OCI-LY7 (cell line): ENCODE measurements at regions not wholly inside any gene's neighbourhood (a gene's known extent, or its start where the extent isn't known, plus 50 kb on each side); places are given as distances from the start of the nearest gene placed in this dataset.
"Not testable (repeated sequence)": the region's sequence is repeated elsewhere in the genome, so short reads cannot be mapped to it uniquely, and the experiment has no call there.

Source experiments
- BruUV-seq: library from RNA; stranded (reverse); fragments of 400-500 nt; replicated peaks from 2 replicates; lab custom pipeline; 2021; lab: Mats Ljungman, UMichigan
- CTCF ChIA-PET: fragments of 300-600 bp; sonication (Branson Sonifier 250); formaldehyde crosslinking; loops from one replicate; lab custom pipeline; 2022; ENCODE audit warnings: antibody characterized with exemption; ENCODE audit not compliant: unreplicated experiment; lab: Charles Lee
- POLR2A ChIA-PET: fragments of 300-600 bp; sonication (Branson Sonifier 250); formaldehyde crosslinking; loops from one replicate; lab custom pipeline; 2022; ENCODE audit warnings: antibody characterized with exemption; lab: Charles Lee
- DNase-seq: peaks from one replicate; pipeline ENCODE4 v3.0.0-alpha.2; 2015; ENCODE audit warnings: low spot score
- H2AFZ ChIP-seq: fragments of 200-600 bp; sonication (generic), shearing (Covaris generic); 2 replicates; pipeline ENCODE4 v1.6.1; 2014; ENCODE audit warnings: mild to moderate bottlenecking, antibody characterized with exemption, low read length, moderate library complexity
- H3K27ac ChIP-seq: fragments of 200-600 bp; sonication (generic); 2 replicates; pipeline ENCODE4 v1.5.1; 2014; ENCODE audit warnings: mixed run types, low read depth, mild to moderate bottlenecking, moderate library complexity, low read length, inconsistent platforms; ENCODE audit not compliant: poor library complexity, severe bottlenecking
- H3K36me3 ChIP-seq: fragments of 200-600 bp; sonication (generic); 2 replicates; pipeline ENCODE4 v1.6.1; 2014; ENCODE audit warnings: mild to moderate bottlenecking, antibody characterized with exemption, low read length, moderate library complexity, mixed read lengths; ENCODE audit not compliant: insufficient read depth
- H3K4me1 ChIP-seq: fragments of 200-600 bp; sonication (generic); 2 replicates; pipeline ENCODE4 v1.5.1; 2014; ENCODE audit warnings: mild to moderate bottlenecking, low read length; ENCODE audit not compliant: insufficient read depth, poor library complexity, severe bottlenecking
- H3K4me2 ChIP-seq: fragments of 200-600 bp; sonication (generic); 2 replicates; pipeline ENCODE4 v1.6.1; 2014; ENCODE audit warnings: mild to moderate bottlenecking, low read length
- H3K4me3 ChIP-seq: fragments of 200-600 bp; sonication (generic); 2 replicates; pipeline ENCODE4 v1.5.1; 2014; ENCODE audit warnings: mild to moderate bottlenecking, low read depth, low read length; ENCODE audit not compliant: poor library complexity, severe bottlenecking
- H3K79me2 ChIP-seq: fragments of 200-600 bp; sonication (generic); 2 replicates; pipeline ENCODE4 v1.6.1; 2016; ENCODE audit warnings: low read depth, mild to moderate bottlenecking, low read length, moderate library complexity, mixed read lengths; ENCODE audit not compliant: insufficient read depth
- H3K9me2 ChIP-seq: fragments of 200-600 bp; sonication (generic); 2 replicates; pipeline ENCODE4 v1.6.1; 2016; ENCODE audit warnings: mild to moderate bottlenecking, low read length, mixed read lengths; ENCODE audit not compliant: insufficient read depth
- H3K9me3 ChIP-seq: fragments of 200-600 bp; sonication (generic); 2 replicates; pipeline ENCODE4 v1.6.1; 2014; ENCODE audit warnings: mild to moderate bottlenecking, mixed run types, low read length, mixed read lengths
- H4K20me1 ChIP-seq: fragments of 200-600 bp; sonication (generic); 2 replicates; pipeline ENCODE4 v1.6.1; 2014; ENCODE audit warnings: mild to moderate bottlenecking, antibody characterized with exemption, low read length, moderate library complexity, mixed read lengths; ENCODE audit not compliant: insufficient read depth
- CTCF ChIP-seq: fragments of 200-600 bp; sonication (generic); conservative IDR thresholded peaks from 2 replicates; pipeline ENCODE4 v1.5.1; 2014; ENCODE audit warnings: mild to moderate bottlenecking, antibody characterized with exemption, low read length, moderate library complexity, mixed read lengths
- EZH2phosphoT487 ChIP-seq: fragments of 200-600 bp; sonication (generic); IDR thresholded peaks from 2 replicates; pipeline ENCODE4 v1.6.1; 2018; ENCODE audit warnings: low read depth, borderline replicate concordance, mild to moderate bottlenecking, mixed run types, antibody characterized with exemption, low read length, moderate library complexity, mixed read lengths
- intact Hi-C: fragments of 100-400 bp; cut with micrococcal nuclease; formaldehyde crosslinking; loops from one replicate; pipeline ENCODE4 v1.10.0; 2022; ENCODE audit not compliant: unreplicated experiment

DNA sequence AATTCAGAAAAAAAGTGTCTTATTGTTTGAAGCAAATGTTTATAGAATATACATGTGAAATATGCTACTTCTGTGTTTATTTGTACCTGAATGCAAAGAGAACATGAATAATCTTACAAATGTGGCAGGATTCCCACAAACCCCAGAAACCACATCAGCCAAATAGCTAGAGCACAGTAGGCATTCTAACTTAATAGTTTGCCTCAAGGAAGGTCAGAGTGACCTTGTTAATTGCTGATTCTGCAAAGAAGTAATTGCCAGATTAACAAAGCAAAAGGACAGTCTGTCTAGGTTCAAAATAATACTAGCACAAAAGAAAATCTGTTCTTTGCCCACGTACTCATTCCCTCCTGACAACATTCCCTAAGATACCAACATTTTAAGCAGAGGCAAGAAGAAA is 604.0 kb downstream of the PYDC2 start:
- H3K9me3 ChIP-seq = no peaks in the 10 kb centered on the region; the same call in 1 of the 2 replicates
- H3K79me2 ChIP-seq = no peaks in the 10 kb centered on the region
- POLR2A ChIA-PET = no interaction called here
- H3K4me1 ChIP-seq = peaks cover 40% of the 10 kb centered on the region
- H3K36me3 ChIP-seq = no peaks in the 10 kb centered on the region
- no peaks in the 10 kb centered on the region for H3K9me2 ChIP-seq
- no peak overlapping the region for H3K4me2 ChIP-seq
- intact Hi-C loops = no loop called here
- no peak for TF ChIP-seq EZH2phosphoT487
- no peak for TF ChIP-seq CTCF
- no peak for DNase-seq
- no TSS peak for BruUV-seq
- CTCF ChIA-PET = no interaction called here
- H3K4me3 ChIP-seq = no peak overlapping the region
- H2AFZ ChIP-seq = peak overlapping the region; percentile 3
- H4K20me1 ChIP-seq = no peaks in the 10 kb centered on the region
- H3K27ac ChIP-seq = no peak overlapping the region

DNA sequence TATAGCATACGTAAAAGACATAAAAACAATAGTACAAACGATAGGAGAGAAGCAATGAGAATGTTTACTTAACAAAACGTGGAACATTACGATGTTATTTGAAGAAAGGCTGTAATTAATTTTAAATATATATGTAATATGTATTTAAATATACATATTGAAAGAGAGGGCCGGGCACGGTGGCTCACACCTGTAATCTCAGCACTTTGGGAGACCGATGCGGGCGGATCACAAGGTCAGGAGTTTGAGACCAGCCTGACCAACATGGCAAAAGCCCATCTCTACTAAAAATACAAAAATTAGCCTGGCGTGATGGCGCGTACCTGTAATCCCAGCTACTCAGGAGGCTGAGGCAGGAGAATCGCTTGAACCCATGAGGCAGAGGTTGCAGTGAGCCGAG is 605.3 kb downstream of the PYDC2 start:
- DNase-seq, H3K36me3 ChIP-seq, BruUV-seq, H4K20me1 ChIP-seq, CTCF ChIA-PET, H3K4me2 ChIP-seq, H3K9me3 ChIP-seq, H3K4me3 ChIP-seq, H3K9me2 ChIP-seq, H2AFZ ChIP-seq, H3K79me2 ChIP-seq, POLR2A ChIA-PET, intact Hi-C loops, H3K27ac ChIP-seq: not testable (repeated sequence)
- peaks cover 30% of the 10 kb centered on the region for H3K4me1 ChIP-seq

- peak overlapping the region; percentile 85 for H2AFZ ChIP-seq
These were observed 607.7 kb downstream of the PYDC2 start for GRCh38 chr3:192068464-192069254.

More at GRCh38 chr3:192068464-192069254, 607.7 kb downstream of the PYDC2 start:
- no peak overlapping the region for H3K27ac ChIP-seq
- TF ChIP-seq CTCF (no peak), EZH2phosphoT487 (no peak)
- intact Hi-C loops = no loop called here
- ChIA-PET POLR2A (interaction anchor here (0.7 kb wide), 1 partner anchor 515 kb away, joined by 3 read pairs; no protein-coding TSS in a partner anchor), CTCF (no interaction called here)
- no peaks in the 10 kb centered on the region for H3K9me2 ChIP-seq
- no peaks in the 10 kb centered on the region for H3K9me3 ChIP-seq
- H3K4me1 ChIP-seq = peaks cover 20% of the 10 kb centered on the region
- no peak overlapping the region for H3K4me3 ChIP-seq
- no peak for DNase-seq
- H4K20me1 ChIP-seq = no peaks in the 10 kb centered on the region
- BruUV-seq = no TSS peak
- peak overlapping the region; percentile 42; the same call in 1 of the 2 replicates for H3K4me2 ChIP-seq
- H3K79me2 ChIP-seq = no peaks in the 10 kb centered on the region
- H3K36me3 ChIP-seq = no peaks in the 10 kb centered on the region
